ENCODE measurements at regions not wholly inside any gene's neighbourhood (a gene's known extent, or its start where the extent isn't known, plus 50 kb on each side); places are given as distances from the start of the nearest gene placed in this dataset.

DNA sequence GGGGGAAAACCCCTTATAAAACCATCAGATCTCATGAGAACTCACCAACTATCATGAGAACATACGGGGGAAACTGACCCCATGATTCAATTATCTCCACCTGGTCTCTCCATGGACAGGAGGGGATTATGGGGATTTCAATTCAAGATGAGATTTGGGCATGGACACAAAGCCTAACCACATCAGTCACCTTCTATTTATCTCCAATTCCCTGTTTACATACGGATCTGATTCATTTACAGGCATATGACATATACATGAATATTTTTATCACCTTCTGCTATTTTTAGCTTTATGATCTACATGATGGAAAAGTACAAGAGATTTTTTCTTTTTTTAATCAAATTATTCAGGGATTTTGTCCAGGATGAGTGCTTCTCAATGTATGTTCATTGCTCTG, 944.5 kb downstream of the REEP3 start:
- TF ChIP-seq, protein P1, sequence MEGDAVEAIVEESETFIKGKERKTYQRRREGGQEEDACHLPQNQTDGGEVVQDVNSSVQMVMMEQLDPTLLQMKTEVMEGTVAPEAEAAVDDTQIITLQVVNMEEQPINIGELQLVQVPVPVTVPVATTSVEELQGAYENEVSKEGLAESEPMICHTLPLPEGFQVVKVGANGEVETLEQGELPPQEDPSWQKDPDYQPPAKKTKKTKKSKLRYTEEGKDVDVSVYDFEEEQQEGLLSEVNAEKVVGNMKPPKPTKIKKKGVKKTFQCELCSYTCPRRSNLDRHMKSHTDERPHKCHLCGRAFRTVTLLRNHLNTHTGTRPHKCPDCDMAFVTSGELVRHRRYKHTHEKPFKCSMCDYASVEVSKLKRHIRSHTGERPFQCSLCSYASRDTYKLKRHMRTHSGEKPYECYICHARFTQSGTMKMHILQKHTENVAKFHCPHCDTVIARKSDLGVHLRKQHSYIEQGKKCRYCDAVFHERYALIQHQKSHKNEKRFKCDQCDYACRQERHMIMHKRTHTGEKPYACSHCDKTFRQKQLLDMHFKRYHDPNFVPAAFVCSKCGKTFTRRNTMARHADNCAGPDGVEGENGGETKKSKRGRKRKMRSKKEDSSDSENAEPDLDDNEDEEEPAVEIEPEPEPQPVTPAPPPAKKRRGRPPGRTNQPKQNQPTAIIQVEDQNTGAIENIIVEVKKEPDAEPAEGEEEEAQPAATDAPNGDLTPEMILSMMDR (IDR thresholded peaks at IDR 0.05; ENCODE audit: insufficient read depth, low read length, poor library complexity, severe bottlenecking): no peak
- Histone ChIP-seq H3K36me3 (ENCODE audit: control insufficient read depth, insufficient read depth, low read length) (no peaks in the 10 kb centered on the region), H3K27me3 (ENCODE audit: control insufficient read depth, insufficient read depth, low read length) (no peaks in the 10 kb centered on the region), H3K4me3 (ENCODE audit: low read depth, low read length) (no peak overlapping the region)
- no peak for DNase-seq (ENCODE audit: low read depth)

DNA sequence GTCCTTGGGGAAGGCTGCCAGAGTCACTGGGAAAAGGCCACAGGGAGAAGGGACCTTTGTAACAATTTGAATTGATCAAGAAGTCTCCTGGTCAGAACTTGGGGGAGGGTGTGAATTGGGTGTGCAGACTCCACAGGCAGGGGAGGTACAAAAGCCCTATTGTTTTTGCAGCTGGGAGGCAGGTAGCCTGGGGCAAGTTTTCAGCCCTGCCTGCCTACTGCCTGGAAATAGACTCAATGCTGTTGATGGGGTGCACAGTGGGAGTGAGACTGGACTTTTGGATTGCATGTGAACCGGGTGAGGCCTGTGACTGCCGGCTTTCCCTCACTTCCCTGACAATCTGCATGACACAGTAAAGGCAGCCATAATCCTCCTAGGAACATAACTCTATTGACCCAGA, 947.0 kb downstream of the REEP3 start:
- TF ChIP-seq, protein P1 (IDR thresholded peaks at IDR 0.05; ENCODE audit: insufficient read depth, low read length, poor library complexity, severe bottlenecking): no peak
- H3K36me3 ChIP-seq (ENCODE audit: control insufficient read depth, insufficient read depth, low read length): no peaks in the 10 kb centered on the region
- no peak overlapping the region for H3K4me3 ChIP-seq (ENCODE audit: low read depth, low read length)
- no peak for DNase-seq (ENCODE audit: low read depth)
- H3K27me3 ChIP-seq (ENCODE audit: control insufficient read depth, insufficient read depth, low read length): no peaks in the 10 kb centered on the region

DNA sequence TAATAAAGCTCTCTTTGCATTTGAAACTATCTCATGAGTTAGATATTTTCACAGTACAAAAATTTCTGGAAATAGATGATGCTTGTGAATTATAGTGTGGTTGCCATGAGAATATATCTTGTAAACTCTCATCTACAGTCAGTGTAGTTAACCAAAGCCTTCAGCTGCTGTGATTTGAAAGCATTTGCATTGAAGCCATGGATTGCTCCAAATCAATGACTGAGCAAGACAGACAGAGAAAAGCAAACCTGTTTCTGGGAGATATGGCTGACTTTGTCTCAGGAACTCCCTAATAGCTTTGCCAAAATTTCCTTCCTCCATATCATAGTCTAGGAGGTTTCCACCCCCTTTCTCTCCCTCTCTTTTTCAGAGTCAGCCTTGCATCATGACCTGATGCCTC, 955.3 kb downstream of the REEP3 start:
- DNase-seq (ENCODE audit: low read depth): no peak
- TF ChIP-seq, protein P1 (IDR thresholded peaks at IDR 0.05; ENCODE audit: insufficient read depth, low read length, poor library complexity, severe bottlenecking): no peak
- Histone ChIP-seq H3K36me3 (ENCODE audit: control insufficient read depth, insufficient read depth, low read length) (no peaks in the 10 kb centered on the region), H3K27me3 (ENCODE audit: control insufficient read depth, insufficient read depth, low read length) (no peaks in the 10 kb centered on the region), H3K4me3 (ENCODE audit: low read depth, low read length) (no peak overlapping the region)

DNA sequence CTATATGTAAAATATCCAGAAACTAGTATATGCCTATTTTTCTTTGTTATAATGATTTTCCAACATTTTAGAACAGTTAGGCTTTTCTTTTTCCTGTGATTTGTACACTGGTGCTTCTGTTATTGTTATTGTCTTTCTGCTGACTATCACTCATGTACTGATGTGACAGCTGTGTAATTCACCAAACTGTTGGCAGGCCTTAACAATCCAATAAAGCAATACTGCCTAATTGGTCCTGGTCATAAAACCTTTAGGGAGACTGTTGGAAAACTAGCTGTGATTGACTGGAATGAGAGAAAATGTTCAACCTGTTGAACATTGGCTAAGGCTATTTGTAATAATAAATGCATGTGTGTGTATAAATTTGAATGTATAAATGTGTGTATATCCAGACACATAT, 956.6 kb downstream of the REEP3 start:
- Histone ChIP-seq H3K4me3 (ENCODE audit: low read depth, low read length) (no peak overlapping the region), H3K36me3 (ENCODE audit: control insufficient read depth, insufficient read depth, low read length) (no peaks in the 10 kb centered on the region), H3K27me3 (ENCODE audit: control insufficient read depth, insufficient read depth, low read length) (no peaks in the 10 kb centered on the region)
- TF ChIP-seq, protein P1 (IDR thresholded peaks at IDR 0.05; ENCODE audit: insufficient read depth, low read length, poor library complexity, severe bottlenecking): no peak
- no peak for DNase-seq (ENCODE audit: low read depth)

DNA sequence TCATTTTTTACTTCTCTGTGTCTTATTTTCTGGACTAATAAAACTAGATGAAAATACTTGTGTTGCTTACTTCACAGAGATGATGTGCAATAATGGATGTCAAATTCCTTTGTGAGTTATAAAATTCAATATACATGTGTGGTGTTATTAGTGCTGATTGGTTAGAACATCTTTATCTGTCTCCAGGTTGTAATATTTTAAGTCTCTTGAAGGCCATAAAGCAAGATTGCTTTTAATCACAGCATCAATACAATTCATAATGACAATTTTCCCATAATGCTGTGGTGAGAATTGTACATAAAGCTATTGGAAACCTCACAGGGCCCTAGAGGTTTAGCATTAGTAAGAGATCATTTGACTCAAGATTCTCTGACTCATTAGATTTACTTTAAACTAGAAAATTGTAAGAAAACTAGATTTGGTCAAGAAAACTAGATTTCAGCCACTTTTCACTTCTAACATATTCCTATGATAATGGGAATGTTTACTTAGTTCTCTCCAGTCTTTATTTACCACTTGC, 963.7 kb downstream of the REEP3 start:
- DNase-seq (ENCODE audit: low read depth): no peak
- TF ChIP-seq, protein P1 (IDR thresholded peaks at IDR 0.05; ENCODE audit: insufficient read depth, low read length, poor library complexity, severe bottlenecking): no peak
- H3K27me3 ChIP-seq (ENCODE audit: control insufficient read depth, insufficient read depth, low read length): no peaks in the 10 kb centered on the region

DNA sequence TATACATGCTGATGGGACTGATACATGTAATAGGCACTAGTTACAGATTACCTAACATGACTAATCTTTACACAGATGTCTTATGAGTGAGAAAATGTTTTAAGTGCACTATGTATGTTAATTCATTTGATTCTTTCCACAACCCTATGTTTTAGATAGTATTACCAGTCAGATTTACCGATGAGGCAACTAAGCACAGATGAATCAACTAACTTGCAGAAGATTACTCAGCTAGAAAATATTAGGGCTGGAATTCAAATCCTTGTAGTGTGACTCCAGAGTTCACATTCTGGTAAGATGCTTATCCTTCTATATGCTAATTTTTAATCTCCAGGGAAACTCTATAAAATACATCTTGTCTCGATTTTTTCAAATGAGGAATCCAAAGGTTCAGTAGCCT, 964.9 kb downstream of the REEP3 start:
- no peak overlapping the region for H3K4me3 ChIP-seq (ENCODE audit: low read depth, low read length)
- H3K36me3 ChIP-seq (ENCODE audit: control insufficient read depth, insufficient read depth, low read length): no peaks in the 10 kb centered on the region
- H3K27me3 ChIP-seq (ENCODE audit: control insufficient read depth, insufficient read depth, low read length): no peaks in the 10 kb centered on the region
- TF ChIP-seq, protein P1 (IDR thresholded peaks at IDR 0.05; ENCODE audit: insufficient read depth, low read length, poor library complexity, severe bottlenecking): no peak
- peak; percentile 47 for DNase-seq (ENCODE audit: low read depth)

More for the DNA sequence above, 963.7 kb downstream of the REEP3 start:
- no peaks in the 10 kb centered on the region for H3K36me3 ChIP-seq (ENCODE audit: control insufficient read depth, insufficient read depth, low read length)
- H3K4me3 ChIP-seq (ENCODE audit: low read depth, low read length): no peak overlapping the region

All from kidney epithelial cell (primary cell).